HepG2 (cell line): ENCODE measurements at regions not wholly inside any gene's neighbourhood (a gene's known extent, or its start where the extent isn't known, plus 50 kb on each side); places are given as distances from the start of the nearest gene placed in this dataset.

Source experiments
- CBFB ChIP-seq: sonication (generic); formaldehyde crosslinking; IDR thresholded peaks from 2 replicates; pipeline ENCODE4 v1.4.0; 2020; ENCODE audit warnings: missing genetic modification reagents
- GABPA ChIP-seq, 2 experiments: IDR thresholded peaks; 2 replicates each; pipeline ENCODE4 v1.6.1; 2011 to 2016; ENCODE audit warnings: low read depth in 2 of 2, low read length in 1 of 2, missing biosample characterization in 1 of 2, missing genetic modification characterization in 1 of 2
- HDAC2 ChIP-seq: sonication (generic); formaldehyde crosslinking; IDR thresholded peaks from 2 replicates; pipeline ENCODE4 v1.4.0; 2020; ENCODE audit warnings: missing genetic modification reagents
- HNRNPL ChIP-seq: fragments of 200-400 bp; formaldehyde crosslinking; IDR thresholded peaks from 2 replicates; pipeline ENCODE4 v1.6.1; 2017; ENCODE audit warnings: mild to moderate bottlenecking, low read depth, low read length
- HOXA7 ChIP-seq: sonication (generic); formaldehyde crosslinking; IDR thresholded peaks from 2 replicates; pipeline ENCODE4 v1.8.1; 2022; ENCODE audit warnings: mild to moderate bottlenecking, missing genetic modification reagents, moderate library complexity
- LBX2 ChIP-seq: sonication (generic); formaldehyde crosslinking; IDR thresholded peaks from 2 replicates; pipeline ENCODE4 v1.5.0; 2020; ENCODE audit warnings: missing genetic modification reagents, mild to moderate bottlenecking, borderline replicate concordance
- NFYC ChIP-seq: IDR thresholded peaks from 2 replicates; pipeline ENCODE4 v1.6.1; 2016; ENCODE audit warnings: missing genetic modification reagents, missing compliant biosample characterization
- RNF2 ChIP-seq: fragments of 450-650 bp; conservative IDR thresholded peaks from 2 replicates; pipeline ENCODE4 v1.6.1; 2016; ENCODE audit warnings: low read depth
- TAF1 ChIP-seq: sonication (generic); formaldehyde crosslinking; IDR thresholded peaks from 2 replicates; pipeline ENCODE4 v1.4.0; 2020; ENCODE audit warnings: missing genetic modification reagents
- TP53 ChIP-seq: sonication (generic); formaldehyde crosslinking; conservative IDR thresholded peaks from 2 replicates; pipeline ENCODE4 v1.4.0; 2020; ENCODE audit warnings: missing genetic modification reagents
- TF ChIP-seq, protein P1 (sequence below), 2 experiments: IDR thresholded peaks; 2 replicates each; pipeline ENCODE4 v1.6.1; 2011 to 2012; ENCODE audit warnings: low read length in 2 of 2, borderline replicate concordance in 1 of 2, low read depth in 1 of 2, mild to moderate bottlenecking in 1 of 2, moderate library complexity in 1 of 2
- TF ChIP-seq, protein P2 (sequence below): sonication (generic); formaldehyde crosslinking; IDR thresholded peaks from 2 replicates; pipeline ENCODE4 v1.5.0; 2020; ENCODE audit warnings: mild to moderate bottlenecking, missing genetic modification reagents, moderate library complexity

GRCh38 chr6:21829126-21829525 lies 235.6 kb downstream of the SOX4 start:
- no peak for TF ChIP-seq HDAC2 (CRISPR knock-in tag)
- TF ChIP-seq NFYC (CRISPR knock-in tag) = no peak
- no peak for TF ChIP-seq CBFB (CRISPR knock-in tag)
- TF ChIP-seq HNRNPL = no peak
- TF ChIP-seq, protein P1, sequence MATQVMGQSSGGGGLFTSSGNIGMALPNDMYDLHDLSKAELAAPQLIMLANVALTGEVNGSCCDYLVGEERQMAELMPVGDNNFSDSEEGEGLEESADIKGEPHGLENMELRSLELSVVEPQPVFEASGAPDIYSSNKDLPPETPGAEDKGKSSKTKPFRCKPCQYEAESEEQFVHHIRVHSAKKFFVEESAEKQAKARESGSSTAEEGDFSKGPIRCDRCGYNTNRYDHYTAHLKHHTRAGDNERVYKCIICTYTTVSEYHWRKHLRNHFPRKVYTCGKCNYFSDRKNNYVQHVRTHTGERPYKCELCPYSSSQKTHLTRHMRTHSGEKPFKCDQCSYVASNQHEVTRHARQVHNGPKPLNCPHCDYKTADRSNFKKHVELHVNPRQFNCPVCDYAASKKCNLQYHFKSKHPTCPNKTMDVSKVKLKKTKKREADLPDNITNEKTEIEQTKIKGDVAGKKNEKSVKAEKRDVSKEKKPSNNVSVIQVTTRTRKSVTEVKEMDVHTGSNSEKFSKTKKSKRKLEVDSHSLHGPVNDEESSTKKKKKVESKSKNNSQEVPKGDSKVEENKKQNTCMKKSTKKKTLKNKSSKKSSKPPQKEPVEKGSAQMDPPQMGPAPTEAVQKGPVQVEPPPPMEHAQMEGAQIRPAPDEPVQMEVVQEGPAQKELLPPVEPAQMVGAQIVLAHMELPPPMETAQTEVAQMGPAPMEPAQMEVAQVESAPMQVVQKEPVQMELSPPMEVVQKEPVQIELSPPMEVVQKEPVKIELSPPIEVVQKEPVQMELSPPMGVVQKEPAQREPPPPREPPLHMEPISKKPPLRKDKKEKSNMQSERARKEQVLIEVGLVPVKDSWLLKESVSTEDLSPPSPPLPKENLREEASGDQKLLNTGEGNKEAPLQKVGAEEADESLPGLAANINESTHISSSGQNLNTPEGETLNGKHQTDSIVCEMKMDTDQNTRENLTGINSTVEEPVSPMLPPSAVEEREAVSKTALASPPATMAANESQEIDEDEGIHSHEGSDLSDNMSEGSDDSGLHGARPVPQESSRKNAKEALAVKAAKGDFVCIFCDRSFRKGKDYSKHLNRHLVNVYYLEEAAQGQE (IDR thresholded peaks at IDR 0.05; ENCODE audit: borderline replicate concordance in 1 of 2, low read depth in 1 of 2, low read length in 2 of 2) = no peak
- no peak for TF ChIP-seq HOXA7 (CRISPR knock-in tag)
- no peak for TF ChIP-seq GABPA (IDR thresholded peaks at IDR 0.05; ENCODE audit: low read depth, low read length)
- no peak for TF ChIP-seq GABPA (CRISPR knock-in tag; IDR thresholded peaks at IDR 0.05; ENCODE audit: low read depth)
- TF ChIP-seq TP53 = no peak
- no peak for TF ChIP-seq RNF2
- TF ChIP-seq, protein P2, sequence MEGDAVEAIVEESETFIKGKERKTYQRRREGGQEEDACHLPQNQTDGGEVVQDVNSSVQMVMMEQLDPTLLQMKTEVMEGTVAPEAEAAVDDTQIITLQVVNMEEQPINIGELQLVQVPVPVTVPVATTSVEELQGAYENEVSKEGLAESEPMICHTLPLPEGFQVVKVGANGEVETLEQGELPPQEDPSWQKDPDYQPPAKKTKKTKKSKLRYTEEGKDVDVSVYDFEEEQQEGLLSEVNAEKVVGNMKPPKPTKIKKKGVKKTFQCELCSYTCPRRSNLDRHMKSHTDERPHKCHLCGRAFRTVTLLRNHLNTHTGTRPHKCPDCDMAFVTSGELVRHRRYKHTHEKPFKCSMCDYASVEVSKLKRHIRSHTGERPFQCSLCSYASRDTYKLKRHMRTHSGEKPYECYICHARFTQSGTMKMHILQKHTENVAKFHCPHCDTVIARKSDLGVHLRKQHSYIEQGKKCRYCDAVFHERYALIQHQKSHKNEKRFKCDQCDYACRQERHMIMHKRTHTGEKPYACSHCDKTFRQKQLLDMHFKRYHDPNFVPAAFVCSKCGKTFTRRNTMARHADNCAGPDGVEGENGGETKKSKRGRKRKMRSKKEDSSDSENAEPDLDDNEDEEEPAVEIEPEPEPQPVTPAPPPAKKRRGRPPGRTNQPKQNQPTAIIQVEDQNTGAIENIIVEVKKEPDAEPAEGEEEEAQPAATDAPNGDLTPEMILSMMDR (CRISPR knock-in tag) = no peak
- no peak for TF ChIP-seq LBX2 (CRISPR knock-in tag)
- TF ChIP-seq TAF1 (CRISPR knock-in tag) = no peak
